Cardiac fibroblast (primary cell): ENCODE measurements at regions not wholly inside any gene's neighbourhood (a gene's known extent, or its start where the extent isn't known, plus 50 kb on each side); places are given as distances from the start of the nearest gene placed in this dataset.
"Not testable (repeated sequence)": the region's sequence is repeated elsewhere in the genome, so short reads cannot be mapped to it uniquely, and the experiment has no call there.

ENCODE experiments used
- DNase-seq, 2 donors: peaks; one replicate each; pipeline versions ENCODE4 v3.0.0 to v3.0.0-alpha.2; 2010; ENCODE audit warnings: low read depth in 2 of 2
- H3K4me3 ChIP-seq, 2 donors: replicated peaks in 1 of 2; 1 replicate in 1 of 2; 2 replicates in 1 of 2; pipeline ENCODE4 v1.5.1; 2011; ENCODE audit warnings: low read depth in 2 of 2, low read length in 2 of 2, mild to moderate bottlenecking in 2 of 2, moderate library complexity in 1 of 2
- TF ChIP-seq, protein P1 (sequence below): IDR thresholded peaks from one replicate; pipeline ENCODE4 v1.5.1; 2011; ENCODE audit warnings: low read depth, mild to moderate bottlenecking, low read length, inconsistent platforms

- TF ChIP-seq, protein P1, sequence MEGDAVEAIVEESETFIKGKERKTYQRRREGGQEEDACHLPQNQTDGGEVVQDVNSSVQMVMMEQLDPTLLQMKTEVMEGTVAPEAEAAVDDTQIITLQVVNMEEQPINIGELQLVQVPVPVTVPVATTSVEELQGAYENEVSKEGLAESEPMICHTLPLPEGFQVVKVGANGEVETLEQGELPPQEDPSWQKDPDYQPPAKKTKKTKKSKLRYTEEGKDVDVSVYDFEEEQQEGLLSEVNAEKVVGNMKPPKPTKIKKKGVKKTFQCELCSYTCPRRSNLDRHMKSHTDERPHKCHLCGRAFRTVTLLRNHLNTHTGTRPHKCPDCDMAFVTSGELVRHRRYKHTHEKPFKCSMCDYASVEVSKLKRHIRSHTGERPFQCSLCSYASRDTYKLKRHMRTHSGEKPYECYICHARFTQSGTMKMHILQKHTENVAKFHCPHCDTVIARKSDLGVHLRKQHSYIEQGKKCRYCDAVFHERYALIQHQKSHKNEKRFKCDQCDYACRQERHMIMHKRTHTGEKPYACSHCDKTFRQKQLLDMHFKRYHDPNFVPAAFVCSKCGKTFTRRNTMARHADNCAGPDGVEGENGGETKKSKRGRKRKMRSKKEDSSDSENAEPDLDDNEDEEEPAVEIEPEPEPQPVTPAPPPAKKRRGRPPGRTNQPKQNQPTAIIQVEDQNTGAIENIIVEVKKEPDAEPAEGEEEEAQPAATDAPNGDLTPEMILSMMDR = no peak
- DNase-seq = no peak
- no peak overlapping the region for H3K4me3 ChIP-seq
Observed at GRCh38 chr5:167929841-167930240, 361.6 kb upstream of the WWC1 start.

GRCh38 chr5:167934551-167934971 lies 356.9 kb upstream of the WWC1 start:
- no peak overlapping the region for H3K4me3 ChIP-seq
- TF ChIP-seq, protein P1 = no peak
- peak; percentile 21 to 77 for DNase-seq

- DNase-seq = no peak
- TF ChIP-seq, protein P1 = no peak
- no peak overlapping the region for H3K4me3 ChIP-seq
Observed at GRCh38 chr5:167936022-167936421, 355.4 kb upstream of the WWC1 start.

DNA sequence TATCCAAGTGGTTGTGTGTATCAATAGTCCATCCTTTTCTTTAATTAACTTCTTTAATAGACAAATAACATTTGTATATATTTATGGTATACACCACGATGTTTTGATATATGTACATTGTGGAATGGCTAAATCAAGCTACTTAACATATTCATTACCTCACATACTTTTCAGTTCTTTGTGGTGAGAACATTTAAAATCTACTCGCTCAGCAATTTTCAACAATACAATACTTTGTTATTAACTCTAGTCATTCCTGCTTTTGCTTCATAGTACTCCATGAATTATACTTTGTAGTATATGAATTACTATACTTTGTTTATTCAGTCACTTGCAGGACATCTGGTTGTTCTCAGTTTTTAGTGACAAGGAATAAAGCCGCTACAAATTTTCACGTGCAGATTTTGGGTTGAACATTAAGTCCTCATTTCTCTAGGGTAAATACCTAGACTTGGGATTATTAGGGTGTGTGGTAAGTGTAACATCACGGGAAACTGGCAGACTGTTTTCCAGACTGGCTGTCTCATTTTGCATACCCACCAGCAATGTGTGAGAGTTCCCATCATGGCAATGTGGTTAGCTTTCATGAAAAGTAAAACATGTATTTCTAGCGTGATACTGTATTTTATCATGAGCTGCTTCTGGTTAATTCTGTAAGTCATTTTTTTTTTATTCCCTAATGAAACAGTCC lies 354.4 kb upstream of the WWC1 start:
- no peak for DNase-seq
- no peak overlapping the region for H3K4me3 ChIP-seq
- TF ChIP-seq, protein P1 = no peak

DNA sequence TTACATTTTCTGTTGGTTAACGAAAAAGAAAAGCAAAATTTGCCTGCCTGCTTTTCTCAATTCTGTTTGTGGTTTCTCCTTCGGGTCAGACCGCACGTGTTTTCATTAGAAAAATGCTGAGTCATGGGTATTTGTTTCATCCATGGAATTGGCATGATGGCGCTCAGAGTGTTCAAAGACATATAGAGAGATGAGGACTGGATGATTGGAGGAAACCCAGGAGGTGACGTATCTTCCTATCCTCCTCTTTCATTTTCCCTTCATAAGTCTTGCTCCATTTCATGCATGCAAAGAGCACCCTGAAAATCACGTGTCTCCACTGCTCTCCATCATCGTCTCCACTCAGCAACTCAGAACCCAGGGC lies 353.8 kb upstream of the WWC1 start:
- TF ChIP-seq, protein P1 = no peak
- no peak for DNase-seq
- H3K4me3 ChIP-seq = no peak overlapping the region

- DNase-seq = peak in 1 of 2 donors; percentile 38
- H3K4me3 ChIP-seq = no peak overlapping the region
- TF ChIP-seq, protein P1 = no peak
Observed at GRCh38 chr5:167939686-167940085, 351.8 kb upstream of the WWC1 start.

GRCh38 chr5:167940911-167941310 lies 350.5 kb upstream of the WWC1 start:
- TF ChIP-seq, protein P1 = no peak
- DNase-seq = no peak
- no peak overlapping the region for H3K4me3 ChIP-seq

- H3K4me3 ChIP-seq, DNase-seq: not testable (repeated sequence)
Observed at GRCh38 chr5:167941556-167941955, 349.9 kb upstream of the WWC1 start.
